ENCODE measurements at regions not wholly inside any gene's neighbourhood (a gene's known extent, or its start where the extent isn't known, plus 50 kb on each side); places are given as distances from the start of the nearest gene placed in this dataset.

GRCh38 chr7:25822823-25823222 lies 329.2 kb upstream of the NFE2L3 start:
- WGBS, 2 donors: 88 to 92% methylated on average over 4 of the region's 4 CpGs
- intact Hi-C loops (cut with DNase I; ENCODE audit: low total_unique reads): no loop called here
- TF ChIP-seq CTCF (IDR thresholded peaks at IDR 0.05): no peak
- TF ChIP-seq POLR2A (IDR thresholded peaks at IDR 0.05): no peak
- no peak overlapping the region for H3K4me3 ChIP-seq (ENCODE audit: low read depth, poor library complexity, severe bottlenecking)
- DNase-seq (ENCODE audit: low spot score in 2 of 2): no peak

- no peak overlapping the region for H3K4me3 ChIP-seq (ENCODE audit: low read depth, poor library complexity, severe bottlenecking)
- TF ChIP-seq POLR2A (IDR thresholded peaks at IDR 0.05): no peak
- TF ChIP-seq CTCF (IDR thresholded peaks at IDR 0.05): no peak
- intact Hi-C loops (cut with DNase I; ENCODE audit: low total_unique reads): no loop called here
- DNase-seq (ENCODE audit: low spot score in 2 of 2): no peak
These were observed 328.4 kb upstream of the NFE2L3 start for GRCh38 chr7:25823571-25823970.

GRCh38 chr7:25828468-25828867 lies 323.5 kb upstream of the NFE2L3 start:
- intact Hi-C loops (cut with DNase I; ENCODE audit: low total_unique reads): no loop called here
- no peak for TF ChIP-seq CTCF (IDR thresholded peaks at IDR 0.05)
- no peak for TF ChIP-seq POLR2A (IDR thresholded peaks at IDR 0.05)
- WGBS, 2 donors: 94% methylated on average over 1 of the region's 1 CpG
- H3K4me3 ChIP-seq (ENCODE audit: low read depth, poor library complexity, severe bottlenecking): no peak overlapping the region
- DNase-seq (ENCODE audit: low spot score in 2 of 2): no peak

GRCh38 chr7:25829663-25830062 lies 322.3 kb upstream of the NFE2L3 start:
- TF ChIP-seq CTCF (IDR thresholded peaks at IDR 0.05): no peak
- TF ChIP-seq POLR2A (IDR thresholded peaks at IDR 0.05): no peak
- no peak overlapping the region for H3K4me3 ChIP-seq (ENCODE audit: low read depth, poor library complexity, severe bottlenecking)
- no peak for DNase-seq (ENCODE audit: low spot score in 2 of 2)
- intact Hi-C loops (cut with DNase I; ENCODE audit: low total_unique reads): no loop called here

GRCh38 chr7:25830215-25830614 lies 321.8 kb upstream of the NFE2L3 start:
- WGBS, 2 donors: 80 to 81% methylated on average over 3 of the region's 3 CpGs
- no peak for DNase-seq (ENCODE audit: low spot score in 2 of 2)
- no peak overlapping the region for H3K4me3 ChIP-seq (ENCODE audit: low read depth, poor library complexity, severe bottlenecking)
- TF ChIP-seq POLR2A (IDR thresholded peaks at IDR 0.05) (no peak), CTCF (IDR thresholded peaks at IDR 0.05) (no peak)
- intact Hi-C loops (cut with DNase I; ENCODE audit: low total_unique reads): no loop called here

GRCh38 chr7:25831062-25831691 lies 320.8 kb upstream of the NFE2L3 start:
- intact Hi-C loops (cut with DNase I; ENCODE audit: low total_unique reads): no loop called here
- 72 to 78% methylated on average over 6 of the region's 6 CpGs for WGBS, 2 donors
- H3K4me3 ChIP-seq (ENCODE audit: low read depth, poor library complexity, severe bottlenecking): no peak overlapping the region
- TF ChIP-seq POLR2A (IDR thresholded peaks at IDR 0.05): no peak
- TF ChIP-seq CTCF (IDR thresholded peaks at IDR 0.05): no peak
- no peak for DNase-seq (ENCODE audit: low spot score in 2 of 2)
